HG02885 (cell line): ENCODE measurements at regions not wholly inside any gene's neighbourhood (a gene's known extent, or its start where the extent isn't known, plus 50 kb on each side); places are given as distances from the start of the nearest gene placed in this dataset.

Experiments used
- ATAC-seq: cut with Tn5 transposase; IDR thresholded peaks from one replicate; pipeline ENCODE4 v1.9.1; 2021; ENCODE audit warnings: mild to moderate bottlenecking; ENCODE audit not compliant: unreplicated experiment, poor library complexity

- ATAC-seq = no peak
Observed at GRCh38 chr13:107716241-107716640, 499.1 kb downstream of the LIG4 start.

- ATAC-seq = no peak
Observed at GRCh38 chr13:107715496-107715895, 499.8 kb downstream of the LIG4 start.

GRCh38 chr13:107713314-107713713, 502.0 kb downstream of the LIG4 start:
- ATAC-seq = no peak

- ATAC-seq = no peak
Observed at GRCh38 chr13:107712145-107712860, 503.0 kb downstream of the LIG4 start.

GRCh38 chr13:107690181-107690580, 525.2 kb downstream of the LIG4 start:
- no peak for ATAC-seq

GRCh38 chr13:107685876-107686275, 529.5 kb downstream of the LIG4 start:
- ATAC-seq = no peak

- ATAC-seq = no peak
Observed at GRCh38 chr13:107681600-107681999, 533.7 kb downstream of the LIG4 start.

GRCh38 chr13:107680115-107680514, 535.2 kb downstream of the LIG4 start:
- ATAC-seq = no peak

GRCh38 chr13:107678075-107678689, 537.2 kb downstream of the LIG4 start:
- no peak for ATAC-seq

GRCh38 chr13:107675847-107676550, 539.3 kb downstream of the LIG4 start:
- no peak for ATAC-seq

- no peak for ATAC-seq
Observed at GRCh38 chr13:107669391-107669993, 545.8 kb downstream of the LIG4 start.

- no peak for ATAC-seq
Observed at GRCh38 chr13:107665926-107666458, 549.3 kb downstream of the LIG4 start.

- peak; percentile 96 for ATAC-seq
Observed at GRCh38 chr13:107650081-107650701, 565.1 kb downstream of the LIG4 start.

GRCh38 chr13:107649079-107649478, 566.3 kb downstream of the LIG4 start:
- no peak for ATAC-seq

GRCh38 chr13:107644136-107644535, 571.2 kb downstream of the LIG4 start:
- no peak for ATAC-seq

- no peak for ATAC-seq
Observed at GRCh38 chr13:107643615-107644014, 571.7 kb downstream of the LIG4 start.

- no peak for ATAC-seq
Observed at GRCh38 chr13:107642831-107643230, 572.5 kb downstream of the LIG4 start.

GRCh38 chr13:107641574-107641973, 573.8 kb downstream of the LIG4 start:
- ATAC-seq = no peak

GRCh38 chr13:107625648-107626047, 589.7 kb downstream of the LIG4 start:
- no peak for ATAC-seq

- no peak for ATAC-seq
Observed at GRCh38 chr13:107617527-107617926, 597.8 kb downstream of the LIG4 start.
